Gastrocnemius medialis (tissue), 4 donors: ENCODE measurements at regions not wholly inside any gene's neighbourhood (a gene's known extent, or its start where the extent isn't known, plus 50 kb on each side); places are given as distances from the start of the nearest gene placed in this dataset.
A peak's percentile ranks its signal among the peaks of the same experiment; 100 is the strongest.

Experiments used
- ATAC-seq, 2 donors: fragments of 150-250 bp; one replicate each; pipeline ENCODE4 v1.9.1; 2016
- DNase-seq, 2 donors: peaks; one replicate each; pipeline ENCODE4 v3.0.0-alpha.2; 2019
- H3K27ac ChIP-seq, 4 donors: fragments of 200-600 bp; sonication (generic); 1 replicate in 1 of 4; 2 replicates in 3 of 4; pipeline ENCODE4 v1.5.1; 2016 to 2018; ENCODE audit warnings: mild to moderate bottlenecking in 2 of 4, moderate library complexity in 1 of 4
- H3K27me3 ChIP-seq, 3 donors: fragments of 200-600 bp; sonication (generic) in 2 of 3; 1 replicate in 1 of 3; 2 replicates in 2 of 3; pipeline versions ENCODE4 v1.5.1 to v1.6.0; 2016 to 2019; ENCODE audit warnings: mild to moderate bottlenecking in 1 of 3, moderate library complexity in 1 of 3
- H3K36me3 ChIP-seq, 2 donors: fragments of 200-600 bp; sonication (generic) in 1 of 2; one replicate each; pipeline ENCODE4 v1.5.1; 2017 to 2018
- H3K4me1 ChIP-seq, 2 donors: fragments of 200-600 bp; sonication (generic) in 1 of 2; one replicate each; pipeline ENCODE4 v1.5.1; 2016 to 2017; ENCODE audit warnings: mild to moderate bottlenecking in 2 of 2
- H3K4me3 ChIP-seq, 4 donors: fragments of 200-600 bp; sonication (generic) in 3 of 4; 1 replicate in 1 of 4; 2 replicates in 3 of 4; pipeline ENCODE4 v1.5.1; 2016 to 2019; ENCODE audit warnings: mild to moderate bottlenecking in 2 of 4
- H3K9me3 ChIP-seq, 3 donors: fragments of 200-600 bp; sonication (generic) in 2 of 3; 1 replicate in 1 of 3; 2 replicates in 2 of 3; pipeline ENCODE4 v1.5.1; 2016 to 2019
- POLR2A ChIP-seq, 2 donors: fragments of 450-650 bp; IDR thresholded peaks; one replicate each; pipeline ENCODE4 v1.6.1; 2017; ENCODE audit warnings: antibody characterized with exemption in 2 of 2, mild to moderate bottlenecking in 2 of 2, moderate library complexity in 2 of 2
- in situ Hi-C, 4 donors: fragments of 200-750 bp; cut with MboI; loops; one replicate each; pipeline versions ENCODE4 v1.15.0 to v1.8.0; 2017; ENCODE audit warnings: low sequenced_read_pairs in 4 of 4
- intact Hi-C: fragments of 100-400 bp; cut with DNase I; formaldehyde crosslinking; loops from one replicate; pipeline ENCODE4 v1.15.1; 2023; ENCODE audit warnings: low total_unique reads
- TF ChIP-seq, protein P1 (sequence below), 5 experiments: fragments of 450-650 bp in 3 of 5; fragments of 200-600 bp in 2 of 5; sonication (generic) in 2 of 5; IDR thresholded peaks in 4 of 5; conservative IDR thresholded peaks in 1 of 5; 1 replicate in 4 of 5; 2 replicates in 1 of 5; pipeline ENCODE4 v1.5.1; 2016 to 2019; ENCODE audit warnings: antibody characterized with exemption in 5 of 5, mild to moderate bottlenecking in 3 of 5, moderate library complexity in 3 of 5

DNA sequence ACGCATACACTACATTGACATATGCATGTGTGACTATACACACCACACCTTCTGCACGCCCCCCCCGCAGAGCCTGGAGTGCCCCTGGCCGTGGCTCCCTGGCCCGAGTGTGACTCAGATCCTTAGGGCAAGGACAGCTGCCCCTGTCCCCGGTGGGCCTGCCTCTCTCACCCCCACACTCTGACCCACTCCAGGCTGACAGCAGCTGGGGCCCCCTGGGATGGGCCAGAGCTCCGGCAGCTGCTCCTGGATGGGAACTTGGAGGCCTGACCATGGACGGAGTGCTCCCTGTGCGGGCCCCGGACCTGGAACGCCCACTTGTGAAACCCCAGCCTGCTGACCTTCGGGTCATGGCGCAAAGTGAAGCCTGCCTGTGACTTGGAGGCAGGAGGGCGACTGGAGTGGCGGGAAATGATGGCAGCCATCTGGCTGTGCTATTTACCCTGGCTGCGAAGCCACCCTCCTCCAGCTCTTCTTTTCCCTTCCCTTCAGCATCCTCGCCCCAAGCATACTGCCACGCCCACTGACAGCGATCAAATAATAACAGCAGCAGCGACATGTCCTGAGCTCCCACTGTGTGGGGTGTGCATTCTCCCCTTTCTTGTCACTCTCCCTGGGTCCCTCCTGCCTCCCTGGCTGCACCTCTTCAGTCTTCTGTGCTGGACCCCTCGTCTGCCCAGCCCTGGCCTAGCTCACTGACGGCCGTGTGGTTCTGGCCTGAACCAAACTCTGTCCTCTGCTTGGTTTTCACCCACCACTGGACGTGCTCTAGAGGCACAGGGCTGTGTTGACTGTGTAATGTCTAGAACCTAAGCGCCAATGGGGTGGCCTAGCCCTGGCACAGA is 90.7 kb upstream of the MEF2A start:
- no peak overlapping the region for H3K4me3 ChIP-seq
- TF ChIP-seq, protein P1, sequence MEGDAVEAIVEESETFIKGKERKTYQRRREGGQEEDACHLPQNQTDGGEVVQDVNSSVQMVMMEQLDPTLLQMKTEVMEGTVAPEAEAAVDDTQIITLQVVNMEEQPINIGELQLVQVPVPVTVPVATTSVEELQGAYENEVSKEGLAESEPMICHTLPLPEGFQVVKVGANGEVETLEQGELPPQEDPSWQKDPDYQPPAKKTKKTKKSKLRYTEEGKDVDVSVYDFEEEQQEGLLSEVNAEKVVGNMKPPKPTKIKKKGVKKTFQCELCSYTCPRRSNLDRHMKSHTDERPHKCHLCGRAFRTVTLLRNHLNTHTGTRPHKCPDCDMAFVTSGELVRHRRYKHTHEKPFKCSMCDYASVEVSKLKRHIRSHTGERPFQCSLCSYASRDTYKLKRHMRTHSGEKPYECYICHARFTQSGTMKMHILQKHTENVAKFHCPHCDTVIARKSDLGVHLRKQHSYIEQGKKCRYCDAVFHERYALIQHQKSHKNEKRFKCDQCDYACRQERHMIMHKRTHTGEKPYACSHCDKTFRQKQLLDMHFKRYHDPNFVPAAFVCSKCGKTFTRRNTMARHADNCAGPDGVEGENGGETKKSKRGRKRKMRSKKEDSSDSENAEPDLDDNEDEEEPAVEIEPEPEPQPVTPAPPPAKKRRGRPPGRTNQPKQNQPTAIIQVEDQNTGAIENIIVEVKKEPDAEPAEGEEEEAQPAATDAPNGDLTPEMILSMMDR (IDR thresholded peaks at IDR 0.05 in 4 of 5, conservative IDR thresholded peaks at IDR 0.05 in 1 of 5): no peak
- no peak for TF ChIP-seq POLR2A (IDR thresholded peaks at IDR 0.05)

DNA sequence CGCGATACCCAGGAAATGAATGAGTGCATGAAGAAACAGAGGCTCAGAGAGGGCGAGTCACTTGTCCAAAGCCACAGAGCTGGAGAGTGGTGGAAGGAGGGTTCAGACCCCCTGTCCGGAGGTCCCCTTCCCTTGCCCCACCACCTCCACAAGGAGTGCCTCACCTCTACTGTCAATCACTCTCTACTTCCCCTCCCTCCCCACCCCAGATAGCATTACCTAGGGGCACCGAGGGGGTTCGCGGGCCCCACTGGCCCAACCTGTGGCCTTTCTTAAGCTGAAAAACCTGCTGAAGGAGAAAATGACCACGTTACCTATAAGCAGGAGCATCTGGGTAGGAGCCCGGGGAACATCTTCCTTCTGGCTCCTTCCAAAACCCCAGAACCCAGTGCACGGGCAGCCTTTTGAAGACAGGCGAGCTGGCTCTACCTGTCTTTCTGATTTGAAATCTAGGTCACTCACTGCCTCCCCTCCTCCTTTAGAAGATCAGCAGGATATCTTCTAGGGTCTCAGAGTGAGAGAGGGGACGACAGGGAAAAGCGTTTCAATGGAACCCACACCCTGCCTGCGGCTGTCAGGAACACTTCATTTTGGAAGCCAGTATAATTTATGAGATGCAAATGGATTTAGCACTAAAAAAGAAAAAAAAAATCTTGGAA is 89.9 kb upstream of the MEF2A start:
- in situ Hi-C loops (no loop called here), intact Hi-C loops (loop anchor here (2.0 kb wide), 1 partner anchor 89 kb away; the partner anchor contains the start of gene MEF2A)
- TF ChIP-seq POLR2A (IDR thresholded peaks at IDR 0.05): no peak
- TF ChIP-seq, protein P1 (IDR thresholded peaks at IDR 0.05 in 4 of 5, conservative IDR thresholded peaks at IDR 0.05 in 1 of 5): no peak
- no peak for DNase-seq
- Histone ChIP-seq H3K27me3 (no peaks in the 10 kb centered on the region), H3K9me3 (no peaks in the 10 kb centered on the region), H3K36me3 (no peaks in the 10 kb centered on the region), H3K4me1 (peaks cover 34 to 40% of the 10 kb centered on the region in 2 donors), H3K4me3 (no peak overlapping the region), H3K27ac (peak overlapping the region; percentile 44 to 93 (median 88))
- ATAC-seq: no peak

More for the DNA sequence above, 90.7 kb upstream of the MEF2A start:
- Histone ChIP-seq H3K27me3 (no peaks in the 10 kb centered on the region), H3K4me1 (peaks cover 34 to 40% of the 10 kb centered on the region in 2 donors), H3K9me3 (no peaks in the 10 kb centered on the region), H3K27ac (peak overlapping the region; percentile 86 to 93 (median 90)), H3K36me3 (no peaks in the 10 kb centered on the region)
- peak; percentile 17 to 77 for DNase-seq
- in situ Hi-C loops: no loop called here
- ATAC-seq: peak in 1 of 2 donors; percentile 35
- intact Hi-C loops: loop anchor here (1.0 to 2.0 kb wide), 2 partner anchors 33 to 90 kb away; partner anchors contain the start of gene MEF2A

DNA sequence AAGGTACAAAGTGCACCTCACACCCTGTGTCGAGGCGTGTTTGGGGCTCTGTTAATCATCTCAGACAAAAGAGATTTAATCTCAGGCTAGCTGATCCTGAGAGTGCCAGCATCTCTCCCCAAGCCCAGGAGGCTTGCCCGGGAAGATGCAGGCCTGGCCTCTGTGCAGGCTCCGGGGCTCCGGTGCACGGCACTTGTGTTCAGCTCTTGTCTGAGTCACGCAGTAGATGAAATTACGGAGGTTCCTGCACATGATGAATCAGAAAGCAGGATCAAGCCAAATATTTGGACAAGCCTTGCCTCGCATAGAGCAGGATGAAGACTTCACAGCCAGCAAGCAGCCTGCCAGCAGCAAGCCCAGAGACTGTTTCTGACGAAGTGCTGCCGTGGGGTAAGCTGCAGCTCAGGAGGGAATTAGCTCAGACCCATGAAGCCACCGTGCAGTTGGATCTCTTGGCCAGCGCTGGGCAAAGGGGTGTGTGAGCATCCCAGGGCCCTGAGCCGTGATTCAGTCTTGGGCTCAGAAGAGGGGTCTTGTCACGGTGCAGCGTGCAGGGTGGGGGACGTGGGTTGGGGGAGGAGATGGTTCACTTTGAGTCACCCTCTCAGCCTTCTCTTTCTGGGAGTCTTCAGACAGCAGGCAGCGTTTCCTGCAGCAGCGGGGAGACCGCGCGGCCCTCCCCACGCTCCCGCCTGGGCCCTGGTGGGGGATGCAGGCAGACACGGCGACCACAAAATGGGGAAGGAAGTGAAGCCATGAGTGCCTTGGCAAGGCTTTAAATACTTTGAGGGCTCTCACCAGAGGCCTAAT is 89.2 kb upstream of the MEF2A start:
- intact Hi-C loops: no loop called here
- ATAC-seq: peak; percentile 42 to 80
- peaks cover 34 to 40% of the 10 kb centered on the region in 2 donors for H3K4me1 ChIP-seq

More for the DNA sequence above, 89.2 kb upstream of the MEF2A start:
- Histone ChIP-seq H3K27ac (peak overlapping the region; percentile 44 to 93 (median 88)), H3K4me3 (no peak overlapping the region), H3K9me3 (no peaks in the 10 kb centered on the region), H3K36me3 (no peaks in the 10 kb centered on the region), H3K27me3 (no peaks in the 10 kb centered on the region)
- DNase-seq: peak; percentile 51 to 67
- no peak for TF ChIP-seq POLR2A (IDR thresholded peaks at IDR 0.05)
- TF ChIP-seq, protein P1 (IDR thresholded peaks at IDR 0.05 in 4 of 5, conservative IDR thresholded peaks at IDR 0.05 in 1 of 5): no peak
- in situ Hi-C loops: no loop called here
